Ureter (tissue), 1 donor: ENCODE measurements at regions not wholly inside any gene's neighbourhood (a gene's known extent, or its start where the extent isn't known, plus 50 kb on each side); places are given as distances from the start of the nearest gene placed in this dataset.
A peak's percentile ranks its signal among the peaks of the same experiment; 100 is the strongest.
"Not testable (repeated sequence)": the region's sequence is repeated elsewhere in the genome, so short reads cannot be mapped to it uniquely, and the experiment has no call there.

Source experiments
- DNase-seq: peaks from one replicate; pipeline ENCODE4 v3.0.0-alpha.2; 2020; ENCODE audit warnings: low spot score
- donor health status: DM: yes; HTN: yes; CAD: no.

GRCh38 chr4:123537906-123538402 is 141.4 kb downstream of the SPRY1 start:
- not testable (repeated sequence) for DNase-seq

- no peak for DNase-seq
These were observed 149.3 kb downstream of the SPRY1 start for GRCh38 chr4:123545667-123546572.

DNA sequence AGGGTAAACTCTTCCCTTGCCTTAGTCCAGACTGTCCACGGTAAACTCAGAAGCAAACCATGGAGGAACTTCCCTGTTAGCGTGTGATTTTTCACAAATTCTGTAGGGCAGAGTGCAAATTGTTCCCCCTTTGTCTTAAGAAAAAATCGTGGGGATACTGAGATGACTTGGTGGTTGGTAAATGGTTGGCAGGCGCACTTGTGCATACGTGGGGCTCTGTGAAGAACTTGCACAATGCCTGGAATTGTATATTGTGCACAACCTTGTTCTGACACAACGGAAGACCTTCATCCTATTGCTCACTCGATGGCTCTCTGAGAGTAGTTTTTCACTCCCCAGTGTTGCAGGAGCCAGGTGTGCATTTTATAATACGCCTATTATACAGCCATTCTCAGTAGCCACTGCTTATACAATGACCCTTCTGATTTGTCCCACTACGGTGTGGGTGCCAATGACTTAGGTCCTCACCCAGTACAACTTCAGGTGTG is 150.0 kb downstream of the SPRY1 start:
- no peak for DNase-seq

- DNase-seq: peak; percentile 87
These were observed 150.9 kb downstream of the SPRY1 start for GRCh38 chr4:123547216-123548165.

DNA sequence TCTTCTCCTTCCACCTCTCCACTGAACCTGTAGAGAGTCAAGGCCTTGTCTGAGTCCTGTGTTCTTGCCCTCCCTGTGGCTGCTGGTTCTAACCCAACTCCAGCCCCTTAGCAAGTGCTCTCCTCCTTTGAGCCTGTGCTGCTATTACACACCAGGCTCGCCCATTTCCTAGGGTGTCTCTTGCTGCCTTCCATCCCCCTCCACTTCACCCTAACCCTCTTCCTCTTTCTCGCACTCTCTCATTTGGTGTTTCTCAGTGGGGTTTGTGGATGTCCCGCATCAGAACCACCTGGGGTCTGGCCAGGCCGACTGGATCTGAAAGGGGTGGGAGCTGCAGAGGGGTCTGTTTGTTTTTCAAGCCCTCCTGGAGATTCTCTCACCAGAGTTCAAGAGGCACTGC is 156.7 kb downstream of the SPRY1 start:
- DNase-seq: no peak

DNA sequence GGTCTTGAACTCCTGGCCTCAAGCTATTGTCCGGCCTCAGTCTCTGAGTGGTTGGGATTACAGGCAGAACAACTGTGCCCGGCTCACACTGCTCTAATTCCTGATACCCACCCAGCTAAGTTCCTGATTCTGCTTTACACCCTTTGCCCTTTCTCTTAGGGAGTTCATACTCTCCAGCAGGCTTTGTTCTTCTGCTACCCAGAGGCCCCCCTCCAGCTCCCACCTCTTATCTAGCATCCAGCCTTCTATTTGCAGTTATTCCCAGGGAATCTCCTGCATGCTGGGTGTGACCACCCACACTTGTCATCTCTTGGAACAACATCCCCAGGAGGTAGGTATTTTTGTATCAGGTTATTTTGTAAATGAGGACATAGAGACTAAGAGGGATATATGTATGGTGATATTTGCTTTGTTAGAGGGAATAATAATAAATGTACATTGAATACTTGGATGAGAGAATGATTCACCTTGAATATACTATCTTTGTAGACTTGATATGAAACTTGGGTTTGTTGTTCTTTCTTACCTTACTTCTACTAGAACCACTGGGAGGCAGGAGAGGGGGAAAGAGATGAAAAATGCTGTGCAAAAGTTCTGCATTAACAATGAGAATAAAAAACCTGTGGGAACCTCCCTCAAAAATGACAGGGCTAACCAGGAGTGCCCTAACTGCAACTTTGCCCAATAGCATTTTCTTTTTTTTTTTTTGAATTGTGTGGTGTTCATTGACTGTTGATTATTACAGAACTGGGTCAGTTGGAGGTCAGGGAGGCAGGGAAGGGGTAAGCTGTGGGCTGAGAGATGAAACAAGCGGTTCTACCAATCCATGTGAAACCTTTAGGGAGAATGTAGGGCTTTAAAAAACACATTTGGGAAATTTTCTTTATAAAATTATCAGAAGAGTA is 157.4 kb downstream of the SPRY1 start:
- no peak for DNase-seq

DNA sequence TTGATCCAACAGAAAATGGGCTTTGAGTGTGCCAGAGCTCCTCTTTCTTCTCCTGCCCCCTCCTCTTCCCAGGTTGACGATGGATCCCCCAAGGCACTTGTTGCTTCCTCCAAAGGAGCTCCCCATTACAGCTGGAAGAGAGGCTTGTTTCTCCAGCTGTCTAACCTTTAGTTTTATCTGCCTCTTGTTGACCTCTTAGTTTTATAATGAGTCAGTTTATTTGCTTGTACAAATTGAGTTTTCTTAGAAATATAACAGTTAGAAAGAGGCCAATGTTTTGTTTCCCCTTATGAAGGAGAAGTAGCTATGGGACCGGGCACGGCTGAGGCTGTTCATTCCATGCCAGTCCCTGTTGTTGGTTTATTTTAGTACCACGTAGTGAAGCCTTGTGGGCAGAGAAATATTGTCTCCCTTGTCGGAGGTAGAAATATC is 158.2 kb downstream of the SPRY1 start:
- DNase-seq: no peak

DNA sequence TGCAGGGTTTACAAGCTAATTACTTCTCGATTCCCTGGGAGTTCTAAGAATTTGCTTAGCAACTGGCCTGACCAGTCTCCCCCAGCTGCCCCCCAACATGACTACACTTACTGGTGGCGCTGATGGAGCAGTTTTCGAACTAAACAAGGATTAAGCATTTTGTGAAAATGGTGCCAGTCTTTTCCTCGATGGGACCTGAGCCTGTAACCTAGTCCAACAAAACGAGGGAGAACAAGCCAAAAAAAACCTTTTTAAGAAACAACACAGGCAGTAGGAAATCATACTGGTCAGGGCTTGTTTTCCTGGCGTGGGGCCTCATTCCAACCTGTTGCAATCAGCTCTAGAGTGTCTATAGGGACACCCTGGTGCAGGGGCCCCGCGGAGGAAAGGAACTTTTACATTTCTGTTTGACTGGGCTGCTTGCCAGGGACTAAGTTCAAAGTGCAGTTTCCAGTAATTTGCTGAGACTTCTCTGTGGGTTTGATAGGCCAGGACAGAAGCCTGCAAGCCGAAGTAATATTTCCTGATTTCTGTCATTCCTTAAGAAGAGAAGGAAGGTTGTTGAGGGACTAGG is 158.7 kb downstream of the SPRY1 start:
- peak; percentile 94 for DNase-seq

DNA sequence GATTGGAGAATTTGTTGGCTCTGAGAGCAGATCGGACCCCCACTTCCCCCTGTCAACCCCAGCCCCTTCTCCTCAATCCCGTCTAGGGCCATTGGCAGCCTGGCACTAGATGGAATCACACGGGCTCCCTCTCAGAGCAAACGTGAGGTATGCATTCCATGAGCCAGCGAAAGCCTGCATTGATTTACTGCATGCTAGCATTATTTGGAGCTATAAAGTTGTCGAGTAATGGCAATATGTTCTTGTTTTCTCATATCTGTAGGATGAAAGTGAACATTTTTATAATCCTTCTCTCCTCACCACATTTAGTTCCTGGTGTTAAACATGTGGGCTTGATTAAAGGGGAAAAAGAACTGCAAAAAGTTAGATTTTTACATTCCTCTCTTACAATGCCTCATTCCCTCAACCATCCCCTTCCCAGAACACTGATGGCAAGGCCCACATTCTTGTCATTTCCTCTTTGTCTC is 159.2 kb downstream of the SPRY1 start:
- no peak for DNase-seq

DNA sequence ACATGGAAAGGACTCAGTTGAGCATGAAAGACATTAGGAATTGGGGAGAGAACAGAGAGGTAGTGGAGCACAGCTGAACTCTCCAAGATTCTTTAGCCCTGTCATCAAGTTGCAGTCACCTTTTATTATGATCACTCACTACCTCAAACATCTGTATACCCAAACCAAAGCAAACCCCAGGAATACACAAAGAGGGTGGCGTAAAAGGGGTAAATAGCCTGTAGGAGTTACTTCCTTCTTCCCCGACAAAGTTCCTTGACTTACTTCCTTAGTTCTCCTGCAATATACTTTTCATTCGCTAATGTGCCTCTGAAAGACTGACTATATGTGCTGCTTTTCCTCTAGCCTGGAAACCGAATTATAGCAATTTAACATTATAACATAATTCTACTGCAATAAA is 159.9 kb downstream of the SPRY1 start:
- no peak for DNase-seq

- DNase-seq: no peak
These were observed 161.4 kb downstream of the SPRY1 start for GRCh38 chr4:123557857-123558536.

DNA sequence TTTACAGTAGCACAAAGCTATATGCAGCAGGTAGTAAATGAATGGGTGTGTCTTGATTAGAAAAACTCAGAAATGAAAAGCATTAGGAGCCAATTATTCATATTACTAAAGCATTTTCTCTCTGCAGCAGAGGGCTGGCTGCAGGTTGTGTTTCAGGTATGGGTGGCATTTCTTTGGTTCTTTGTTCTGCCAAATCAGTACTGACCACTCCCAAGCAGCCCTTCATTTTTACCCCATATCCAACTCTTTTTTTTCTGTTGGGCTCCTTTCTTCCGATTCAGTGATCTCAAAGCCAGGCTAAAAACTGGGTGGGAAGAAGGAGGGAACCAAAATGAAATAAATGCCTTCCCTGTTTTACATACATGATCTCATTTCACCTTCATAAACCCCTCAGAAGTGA is 162.3 kb downstream of the SPRY1 start:
- no peak for DNase-seq

DNA sequence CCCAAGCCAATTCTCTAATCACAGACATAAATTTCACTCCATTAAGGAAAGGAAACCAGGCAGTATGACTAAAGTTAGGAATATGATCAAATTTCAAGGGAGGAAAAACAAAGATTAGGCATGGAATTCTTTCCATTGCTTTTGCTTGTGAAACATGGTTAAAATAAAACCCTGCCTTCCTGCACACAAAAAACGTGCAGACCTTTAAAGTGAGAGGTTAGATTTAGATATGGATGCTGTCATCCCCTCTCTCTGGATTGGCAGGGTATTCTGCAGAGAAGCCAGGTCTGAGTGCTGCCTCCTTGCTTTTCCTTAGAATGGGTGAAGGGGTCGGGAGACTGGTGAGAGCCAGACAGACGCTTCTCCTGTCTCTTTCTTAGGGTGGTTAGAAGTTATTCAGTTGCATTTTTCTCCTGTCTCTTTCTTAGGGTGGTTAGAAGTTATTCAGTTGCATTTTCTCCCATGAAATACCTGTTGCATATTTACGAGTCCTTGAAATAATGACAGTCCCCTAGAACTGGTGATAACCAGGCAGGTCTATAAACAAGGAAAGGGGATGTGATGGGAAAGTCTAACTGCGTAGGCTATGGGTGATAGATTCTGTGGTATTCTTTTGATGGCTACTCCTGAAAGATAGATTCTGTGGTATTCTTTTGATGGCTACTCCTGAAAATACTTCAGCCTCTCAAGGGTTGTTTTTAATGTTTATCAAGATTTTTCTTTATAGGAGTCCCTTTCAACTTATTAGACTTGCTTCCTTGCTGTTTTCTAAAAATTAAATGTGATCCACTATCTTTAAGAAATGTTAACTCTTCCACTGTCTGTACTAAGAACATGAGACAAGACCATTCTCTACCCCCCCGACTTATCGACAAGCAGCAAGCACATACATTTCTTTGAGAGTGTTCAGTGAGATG is 163.6 kb downstream of the SPRY1 start:
- DNase-seq: no peak

GRCh38 chr4:123561525-123561924 is 164.9 kb downstream of the SPRY1 start:
- no peak for DNase-seq

GRCh38 chr4:123562994-123563750 is 166.6 kb downstream of the SPRY1 start:
- no peak for DNase-seq

GRCh38 chr4:123564758-123565346 is 168.3 kb downstream of the SPRY1 start:
- peak; percentile 60 for DNase-seq

DNA sequence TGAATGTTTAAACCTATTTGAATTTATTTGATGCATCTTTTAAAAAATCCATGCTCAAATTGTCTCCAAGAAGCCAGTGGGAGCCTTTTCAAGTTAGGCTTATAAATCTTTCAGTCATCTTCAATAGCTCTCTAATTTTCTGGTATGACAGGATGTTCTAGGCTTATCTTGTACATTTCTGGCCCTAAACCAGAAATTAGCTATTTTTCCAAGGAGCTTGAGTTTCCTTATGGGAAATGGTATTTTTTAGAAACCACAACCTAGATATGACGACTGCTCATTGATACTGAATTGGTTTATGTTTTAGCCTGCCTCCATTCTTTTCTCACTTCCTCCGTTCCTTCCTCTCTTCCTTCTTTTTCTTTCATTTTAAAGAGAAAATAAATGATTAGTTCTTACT is 172.3 kb downstream of the SPRY1 start:
- DNase-seq: no peak

DNA sequence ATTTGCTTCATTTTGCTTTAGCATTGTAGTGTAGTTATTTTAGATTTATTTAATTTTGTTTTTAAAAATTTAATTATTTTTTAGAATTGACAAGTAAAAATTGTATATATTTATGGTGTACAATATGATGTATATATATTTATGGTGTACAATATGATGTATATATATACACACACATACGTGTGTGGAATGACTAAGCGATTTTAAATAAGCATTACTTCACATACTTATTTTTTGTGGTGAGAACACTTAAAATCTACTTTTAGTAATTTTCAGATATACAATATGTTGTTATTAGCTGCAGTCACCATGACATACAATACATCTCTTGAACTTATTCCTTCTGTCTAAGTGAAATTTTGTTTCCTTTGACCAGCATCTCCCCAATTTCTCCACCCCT is 172.9 kb downstream of the SPRY1 start:
- DNase-seq: no peak
